Erythroblast (primary cell): ENCODE measurements at regions not wholly inside any gene's neighbourhood (a gene's known extent, or its start where the extent isn't known, plus 50 kb on each side); places are given as distances from the start of the nearest gene placed in this dataset.

Experiments used
- DNase-seq, 2 experiments: peaks; one replicate each; lab custom pipeline; 2025; lab: John Stamatoyannopoulos, UW
- GATA1 ChIP-seq: IDR thresholded peaks from 2 replicates; pipeline ENCODE4 v1.6.1; 2011; ENCODE audit warnings: low read depth, mild to moderate bottlenecking, control low read depth, low read length, moderate library complexity
- POLR2A ChIP-seq: IDR thresholded peaks from 2 replicates; pipeline ENCODE4 v1.6.1; 2011; ENCODE audit warnings: mild to moderate bottlenecking, low read length

GRCh38 chr4:74878323-74878722 is 54.6 kb upstream of the PARM1 start:
- TF ChIP-seq GATA1 (no peak), POLR2A (no peak)
- DNase-seq, result no peak

DNA sequence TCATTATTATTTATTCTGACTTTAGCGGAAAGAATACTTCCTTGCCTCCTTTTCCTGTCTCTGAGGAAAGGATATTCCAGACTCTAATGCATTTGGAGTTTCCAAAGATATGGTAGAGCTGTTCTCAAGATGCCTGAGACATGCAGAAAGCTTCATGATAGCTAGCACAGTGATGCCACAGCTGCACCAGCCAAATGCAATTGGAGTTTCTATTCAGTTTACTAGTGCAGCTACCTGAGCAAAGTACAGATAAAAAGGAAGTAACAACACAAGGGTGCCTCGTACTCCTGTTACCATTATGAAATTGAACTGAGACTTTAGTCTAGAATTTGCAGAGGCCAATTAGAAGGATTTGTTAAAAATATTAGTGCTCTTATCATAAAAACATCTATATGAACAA is 57.5 kb upstream of the PARM1 start:
- TF ChIP-seq POLR2A, result no peak
- TF ChIP-seq GATA1, result no peak
- no peak for DNase-seq

GRCh38 chr4:74874753-74875367 is 58.1 kb upstream of the PARM1 start:
- peak; percentile 58 to 80 for DNase-seq
- TF ChIP-seq POLR2A (no peak), GATA1 (no peak)

DNA sequence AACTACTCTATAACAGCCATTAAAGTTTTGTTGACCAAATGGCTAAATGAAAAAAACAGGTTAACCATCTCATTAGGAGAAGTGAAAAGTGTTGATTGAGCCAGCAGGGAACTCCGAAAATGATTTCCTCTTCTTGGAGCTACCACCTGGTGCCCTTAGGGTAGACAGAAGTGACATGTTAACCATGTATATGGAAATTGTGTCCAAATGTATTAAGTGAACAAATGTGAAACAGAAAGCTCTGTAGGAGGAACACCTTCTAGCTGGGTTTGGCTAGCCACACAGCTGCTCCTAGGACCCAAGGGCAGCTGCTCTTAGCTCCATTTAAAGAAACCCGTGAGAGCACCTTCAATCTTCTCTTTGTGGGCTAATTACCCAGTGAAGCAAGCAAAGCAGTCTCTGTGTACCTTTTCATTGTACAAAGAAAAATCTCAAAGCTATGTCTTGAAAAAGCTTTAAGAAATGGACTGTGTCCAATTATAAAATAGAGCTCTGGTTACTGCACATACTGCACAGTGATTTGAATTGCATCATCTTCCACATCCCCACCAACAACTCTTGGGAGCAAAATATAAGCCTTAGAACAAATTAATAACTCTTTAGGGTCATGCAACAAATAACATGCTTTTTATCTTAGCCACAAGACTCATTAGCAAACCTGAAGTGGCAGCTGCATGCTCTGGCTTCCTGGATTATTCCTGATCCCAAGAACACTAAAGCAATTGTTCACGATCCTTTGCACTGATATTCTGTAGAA is 59.2 kb upstream of the PARM1 start:
- no peak for DNase-seq
- no peak for TF ChIP-seq GATA1
- no peak for TF ChIP-seq POLR2A

GRCh38 chr4:74858921-74859562 is 64.7 kb upstream of the BTC start:
- TF ChIP-seq GATA1, result no peak
- no peak for TF ChIP-seq POLR2A
- no peak for DNase-seq

GRCh38 chr4:74855879-74856278 is 61.6 kb upstream of the BTC start:
- TF ChIP-seq POLR2A, result no peak
- TF ChIP-seq GATA1, result no peak
- no peak for DNase-seq

GRCh38 chr4:74848774-74849173 is 54.5 kb upstream of the BTC start:
- DNase-seq, result no peak
- no peak for TF ChIP-seq POLR2A
- TF ChIP-seq GATA1, result no peak

DNA sequence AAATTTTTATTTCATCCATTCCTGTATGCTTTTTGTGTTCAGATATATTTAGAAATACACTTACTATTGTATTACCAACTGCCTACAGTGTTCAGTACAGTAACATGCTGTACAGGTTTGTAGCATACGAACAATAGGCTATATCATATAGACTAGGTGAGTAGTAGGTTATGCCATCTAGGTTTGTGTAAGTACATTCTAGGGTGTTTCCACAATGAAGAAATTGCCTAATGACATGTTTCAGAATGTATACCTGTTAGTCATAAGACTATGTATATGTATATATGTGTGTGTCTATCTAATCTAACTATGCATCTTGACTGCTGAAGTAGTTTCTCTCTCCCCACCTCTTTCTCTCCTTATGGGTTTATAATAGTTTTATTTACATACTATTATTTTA is 51.5 kb upstream of the BTC start:
- no peak for TF ChIP-seq GATA1
- TF ChIP-seq POLR2A, result no peak
- no peak for DNase-seq
